Stimulated activated CD4-positive, alpha-beta T cell treated with anti-CD3 and anti-CD28 coated beads, Interleukin-2, amount 100 ng/mL, for 4 hours (primary cell): ENCODE measurements at regions not wholly inside any gene's neighbourhood (a gene's known extent, or its start where the extent isn't known, plus 50 kb on each side); places are given as distances from the start of the nearest gene placed in this dataset.

Experiments
- DNase-seq: peaks from one replicate; pipeline ENCODE4 v3.0.0-alpha.2; 2020; ENCODE audit warnings: low read depth

- DNase-seq: no peak
Measured at GRCh38 chr4:184528713-184529112, 54.4 kb upstream of the IRF2 start.

- no peak for DNase-seq
Measured at GRCh38 chr4:184528051-184528450, 53.7 kb upstream of the IRF2 start.

- no peak for DNase-seq
Measured at GRCh38 chr4:184526228-184526627, 51.9 kb upstream of the IRF2 start.
